Kidney epithelial cell (primary cell): ENCODE measurements at regions not wholly inside any gene's neighbourhood (a gene's known extent, or its start where the extent isn't known, plus 50 kb on each side); places are given as distances from the start of the nearest gene placed in this dataset.

ENCODE experiments used
- DNase-seq: peaks from one replicate; pipeline ENCODE4 v3.0.0-alpha.2; 2010; ENCODE audit warnings: low read depth
- H3K27me3 ChIP-seq: 2 replicates; pipeline ENCODE4 v1.6.0; 2011; ENCODE audit warnings: low read length; ENCODE audit not compliant: control insufficient read depth, insufficient read depth
- H3K36me3 ChIP-seq: 2 replicates; pipeline ENCODE4 v1.5.1; 2011; ENCODE audit warnings: low read length; ENCODE audit not compliant: control insufficient read depth, insufficient read depth
- H3K4me3 ChIP-seq: 2 replicates; pipeline ENCODE4 v1.5.1; 2011; ENCODE audit warnings: low read depth, mild to moderate bottlenecking, control low read depth, low read length
- TF ChIP-seq, protein P1 (sequence below): IDR thresholded peaks from 2 replicates; pipeline ENCODE4 v1.5.1; 2011; ENCODE audit warnings: mild to moderate bottlenecking, moderate library complexity, low read length, control low read depth, inconsistent platforms; ENCODE audit not compliant: insufficient read depth, poor library complexity, severe bottlenecking

GRCh38 chr11:69997352-69997751 is 80.8 kb upstream of the ANO1 start:
- Histone ChIP-seq H3K4me3 (no peak overlapping the region), H3K36me3 (no peaks in the 10 kb centered on the region), H3K27me3 (peaks cover 2% of the 10 kb centered on the region)
- TF ChIP-seq, protein P1, sequence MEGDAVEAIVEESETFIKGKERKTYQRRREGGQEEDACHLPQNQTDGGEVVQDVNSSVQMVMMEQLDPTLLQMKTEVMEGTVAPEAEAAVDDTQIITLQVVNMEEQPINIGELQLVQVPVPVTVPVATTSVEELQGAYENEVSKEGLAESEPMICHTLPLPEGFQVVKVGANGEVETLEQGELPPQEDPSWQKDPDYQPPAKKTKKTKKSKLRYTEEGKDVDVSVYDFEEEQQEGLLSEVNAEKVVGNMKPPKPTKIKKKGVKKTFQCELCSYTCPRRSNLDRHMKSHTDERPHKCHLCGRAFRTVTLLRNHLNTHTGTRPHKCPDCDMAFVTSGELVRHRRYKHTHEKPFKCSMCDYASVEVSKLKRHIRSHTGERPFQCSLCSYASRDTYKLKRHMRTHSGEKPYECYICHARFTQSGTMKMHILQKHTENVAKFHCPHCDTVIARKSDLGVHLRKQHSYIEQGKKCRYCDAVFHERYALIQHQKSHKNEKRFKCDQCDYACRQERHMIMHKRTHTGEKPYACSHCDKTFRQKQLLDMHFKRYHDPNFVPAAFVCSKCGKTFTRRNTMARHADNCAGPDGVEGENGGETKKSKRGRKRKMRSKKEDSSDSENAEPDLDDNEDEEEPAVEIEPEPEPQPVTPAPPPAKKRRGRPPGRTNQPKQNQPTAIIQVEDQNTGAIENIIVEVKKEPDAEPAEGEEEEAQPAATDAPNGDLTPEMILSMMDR, result no peak
- DNase-seq, result no peak

DNA sequence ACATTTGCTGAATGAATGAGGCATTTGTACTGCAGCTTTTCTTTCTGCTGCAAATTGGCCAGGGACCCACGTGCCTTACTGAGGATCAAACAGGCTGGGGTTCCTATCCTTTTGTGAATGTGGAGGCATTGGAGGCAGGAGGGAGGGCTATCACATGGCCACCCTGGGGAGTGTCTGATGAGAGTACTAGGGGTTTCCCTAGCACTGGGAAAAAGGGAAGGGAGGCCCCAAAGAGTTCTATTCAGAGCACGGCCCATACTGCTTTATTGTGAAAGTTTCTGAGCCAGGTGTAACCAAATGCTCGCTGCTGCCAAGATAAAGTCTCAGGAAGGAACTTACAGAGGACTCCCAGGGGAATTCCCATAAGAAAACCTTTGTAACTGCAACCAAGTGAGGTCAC is 78.4 kb upstream of the ANO1 start:
- Histone ChIP-seq H3K27me3 (peaks cover 2% of the 10 kb centered on the region), H3K36me3 (no peaks in the 10 kb centered on the region), H3K4me3 (no peak overlapping the region)
- DNase-seq, result no peak
- TF ChIP-seq, protein P1, result no peak

DNA sequence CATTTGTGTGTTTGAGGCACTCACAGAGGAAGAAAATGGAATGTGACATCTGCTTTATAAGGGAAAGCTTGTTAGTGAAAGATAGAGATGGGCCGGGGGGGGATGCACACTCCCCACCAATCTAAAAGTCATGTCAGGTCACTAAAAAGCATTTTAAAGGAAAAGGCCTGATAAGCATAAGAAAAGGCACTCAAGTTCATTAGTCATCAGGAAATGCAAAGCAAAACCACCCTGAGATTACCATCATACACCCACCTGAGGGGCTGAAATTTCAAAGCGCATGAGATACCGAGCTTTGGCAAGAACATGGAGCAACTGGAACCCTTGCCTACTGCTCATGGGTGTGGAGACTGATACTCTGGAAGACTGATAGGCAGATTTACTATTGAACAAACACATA is 77.9 kb upstream of the ANO1 start:
- TF ChIP-seq, protein P1, result no peak
- peaks cover 2% of the 10 kb centered on the region for H3K27me3 ChIP-seq
- DNase-seq, result no peak
- H3K36me3 ChIP-seq, result no peaks in the 10 kb centered on the region
- no peak overlapping the region for H3K4me3 ChIP-seq

DNA sequence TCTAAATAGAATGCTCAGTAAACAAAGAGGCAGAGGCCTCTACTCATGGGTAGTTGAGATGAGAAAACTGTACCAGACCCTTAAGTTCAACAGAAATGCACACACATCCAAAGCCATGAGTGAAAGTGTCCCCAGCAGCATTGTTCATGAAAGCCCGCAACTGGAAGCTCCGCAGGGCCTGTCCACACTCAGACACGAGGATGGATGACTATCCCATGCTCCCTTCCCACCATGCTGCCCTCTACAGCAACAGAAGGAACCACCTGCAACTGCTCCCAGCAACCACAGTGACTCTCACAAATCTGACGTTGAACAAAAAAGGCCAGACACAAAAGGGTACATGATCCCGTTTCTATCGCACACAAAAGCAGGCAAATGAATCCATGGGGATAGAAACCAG is 76.9 kb upstream of the ANO1 start:
- TF ChIP-seq, protein P1, result no peak
- no peak for DNase-seq
- H3K36me3 ChIP-seq, result no peaks in the 10 kb centered on the region
- H3K27me3 ChIP-seq, result peaks cover 2% of the 10 kb centered on the region
- H3K4me3 ChIP-seq, result no peak overlapping the region

DNA sequence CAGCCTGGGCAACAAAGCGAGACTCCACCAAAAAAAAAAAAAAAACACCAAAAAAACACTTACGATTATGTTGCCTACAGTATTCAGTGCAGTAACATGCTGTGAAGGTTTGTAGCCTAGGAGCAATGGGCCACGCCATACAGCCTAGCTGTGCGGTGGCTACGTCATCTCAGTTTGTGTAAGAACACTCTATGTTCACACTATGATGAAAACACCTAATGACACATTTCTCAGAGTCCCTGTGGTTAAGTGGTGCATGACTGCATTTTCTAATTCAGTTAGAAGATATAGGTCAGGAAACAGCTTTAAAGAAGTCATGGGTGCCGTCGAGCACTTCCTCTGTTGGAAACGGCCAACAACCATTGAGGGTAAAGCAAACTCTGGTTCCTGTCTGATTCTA is 75.7 kb upstream of the ANO1 start:
- TF ChIP-seq, protein P1, result no peak
- Histone ChIP-seq H3K36me3 (no peaks in the 10 kb centered on the region), H3K27me3 (no peaks in the 10 kb centered on the region), H3K4me3 (no peak overlapping the region)
- DNase-seq, result no peak

DNA sequence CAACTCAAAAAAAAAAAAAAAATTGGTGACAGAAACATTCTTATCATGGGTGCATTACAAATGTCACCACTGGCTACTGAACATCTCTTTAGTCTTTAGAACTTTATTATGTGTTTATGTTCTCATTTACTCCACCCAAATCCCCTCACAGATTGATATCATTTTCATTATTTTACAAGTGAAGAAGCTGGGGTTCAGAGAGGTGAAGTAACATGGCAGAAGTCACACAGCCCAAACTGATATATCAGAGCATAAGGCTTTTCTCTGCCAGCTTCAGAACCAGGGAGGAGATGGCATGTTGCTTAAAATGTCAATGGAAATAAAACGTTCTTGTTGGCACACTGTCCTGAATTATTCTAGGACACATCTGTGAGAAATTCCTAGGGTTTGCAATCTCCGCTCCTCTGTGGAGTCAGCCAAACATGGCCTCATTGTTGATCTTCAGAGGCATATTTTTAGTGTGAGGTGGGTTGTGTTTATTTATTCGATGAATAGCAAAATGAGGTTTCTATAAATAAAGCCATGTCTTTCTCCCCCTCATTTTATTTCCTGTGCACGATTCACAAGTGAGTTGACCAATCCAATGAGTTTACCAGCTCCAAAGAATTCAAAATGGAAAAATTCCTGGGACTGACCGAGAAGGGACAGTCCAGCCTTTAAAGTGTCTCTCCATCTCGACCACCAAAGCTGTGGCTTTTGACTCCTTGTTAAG is 72.9 kb upstream of the ANO1 start:
- TF ChIP-seq, protein P1, result no peak

More for the DNA sequence above, 72.9 kb upstream of the ANO1 start:
- no peak for DNase-seq
- Histone ChIP-seq H3K4me3 (no peak overlapping the region), H3K36me3 (no peaks in the 10 kb centered on the region), H3K27me3 (no peaks in the 10 kb centered on the region)
